Activated T-cell treated with anti-CD3 and anti-CD28 coated beads for 48 hours (primary cell): ENCODE measurements at regions not wholly inside any gene's neighbourhood (a gene's known extent, or its start where the extent isn't known, plus 50 kb on each side); places are given as distances from the start of the nearest gene placed in this dataset.
"Not testable (repeated sequence)": the region's sequence is repeated elsewhere in the genome, so short reads cannot be mapped to it uniquely, and the experiment has no call there.

Source experiments
- DNase-seq: peaks from one replicate; pipeline ENCODE4 v3.0.0-alpha.2; 2020; ENCODE audit warnings: low read depth

DNA sequence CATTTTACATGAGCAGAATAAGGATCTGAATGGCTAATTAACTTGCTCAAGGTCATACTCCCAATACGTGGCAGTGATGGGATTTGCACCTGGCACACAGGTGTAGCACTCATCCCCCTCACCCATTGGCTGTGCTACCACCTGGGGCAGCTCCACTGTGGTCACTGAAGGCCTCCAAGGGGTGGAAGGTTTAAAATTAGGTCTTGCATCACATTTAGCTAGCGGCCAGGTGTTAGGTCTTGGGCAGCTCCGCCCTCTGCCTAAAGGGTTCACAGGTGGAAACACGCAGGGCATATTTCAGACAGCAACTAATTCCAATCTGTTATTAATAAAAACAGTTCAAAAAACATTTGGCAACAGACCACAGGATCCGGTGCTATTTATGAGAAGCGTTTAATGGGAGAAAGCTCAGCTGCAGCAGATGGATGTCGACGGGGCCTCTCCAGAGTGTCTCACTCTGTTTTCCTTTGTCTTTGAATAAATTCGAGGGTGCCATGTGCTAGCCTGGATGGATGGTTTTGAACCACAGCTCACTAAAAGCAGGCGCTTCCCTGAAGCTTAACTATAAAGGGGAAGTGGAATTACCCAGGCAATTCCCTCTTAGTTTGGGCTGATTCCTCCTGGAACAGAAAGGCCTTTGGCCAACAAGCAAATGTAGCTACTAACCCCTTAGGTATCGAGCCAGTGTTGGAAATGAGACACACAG lies 1017.6 kb downstream of the TYW1 start:
- DNase-seq = no peak

DNA sequence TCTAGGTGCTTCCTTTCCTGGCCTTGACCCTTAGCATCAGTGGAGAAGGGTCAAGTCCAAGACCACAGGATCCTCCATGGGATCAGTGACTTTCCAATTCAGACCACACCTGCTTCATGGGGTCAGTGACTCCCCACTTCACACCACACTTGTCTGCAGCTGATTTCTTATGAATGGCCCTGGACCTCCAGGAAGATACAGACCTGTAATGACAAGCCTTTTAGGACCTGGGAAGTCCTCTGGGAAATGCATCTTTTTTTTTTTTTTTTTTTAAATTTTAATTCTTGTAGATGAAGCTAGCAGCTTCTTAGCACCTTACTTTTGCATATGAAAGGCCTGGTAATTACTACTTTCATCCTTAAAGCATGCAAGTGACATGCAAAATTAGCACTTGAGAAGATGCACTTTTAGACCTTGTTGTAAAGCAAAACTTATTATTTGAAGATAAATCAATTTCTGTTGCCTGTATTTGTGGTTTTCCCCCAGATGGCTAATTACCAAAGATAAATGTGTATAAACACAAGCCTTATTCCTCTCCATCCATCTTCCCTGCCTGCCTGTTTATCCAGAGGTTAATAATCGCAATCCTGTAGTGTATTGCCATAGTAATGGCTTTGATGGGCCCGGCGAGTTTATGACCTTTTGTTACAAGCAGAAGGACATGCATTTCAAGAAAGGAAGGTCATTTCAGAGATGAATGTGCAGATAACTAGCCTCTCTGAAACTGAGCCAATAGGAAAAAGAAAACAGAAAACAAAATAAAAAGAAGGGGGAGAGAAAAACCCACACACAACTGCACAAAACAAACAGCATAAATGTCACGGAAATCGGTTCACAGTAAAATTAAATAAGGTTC lies 1018.7 kb downstream of the TYW1 start:
- DNase-seq = no peak

DNA sequence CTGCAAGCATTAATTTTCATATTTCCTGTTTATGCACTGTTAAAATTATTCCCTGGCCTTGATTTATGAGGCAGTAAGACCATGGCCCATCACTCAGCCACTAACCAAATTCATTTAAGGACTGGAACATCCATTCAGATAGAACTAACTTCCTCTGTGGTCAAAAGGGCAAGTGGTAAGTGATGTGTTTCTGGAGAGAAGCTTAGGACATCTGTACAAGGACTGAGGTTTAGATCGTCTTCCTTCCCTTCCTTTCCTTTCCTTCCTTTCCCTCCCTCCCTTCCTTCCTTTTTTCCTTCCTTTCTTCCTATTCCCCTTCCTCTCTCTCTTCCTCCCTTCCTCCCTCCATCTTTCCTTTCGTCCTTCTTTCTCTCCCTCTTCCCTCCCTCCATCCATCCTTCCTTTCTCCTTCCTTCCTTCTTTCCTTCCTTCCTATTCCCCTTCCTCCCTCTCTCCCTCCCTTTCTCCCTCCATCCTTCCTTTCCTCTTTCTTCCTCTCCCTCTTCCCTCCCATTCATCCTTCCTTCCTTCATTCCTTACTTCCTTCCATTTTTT lies 1019.4 kb downstream of the TYW1 start:
- no peak for DNase-seq

DNA sequence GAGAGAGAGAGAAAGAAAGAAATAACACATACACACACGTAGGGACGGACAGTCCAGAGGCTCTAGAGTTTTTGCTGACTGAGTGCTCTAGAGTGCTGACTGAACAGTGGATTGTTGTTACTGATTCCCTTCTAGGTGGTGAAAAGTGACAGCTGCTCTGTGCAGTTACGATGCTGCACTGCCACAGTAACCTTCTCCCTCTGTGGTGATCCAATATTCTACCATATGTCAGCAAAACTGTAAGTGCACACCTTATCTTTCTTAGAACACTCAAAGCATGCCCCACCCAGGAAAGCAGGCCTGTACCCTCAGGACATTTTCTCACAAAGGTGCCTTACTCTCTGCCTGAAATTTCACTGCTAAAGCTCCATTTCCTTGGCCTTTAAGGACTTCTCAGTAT lies 1023.5 kb downstream of the TYW1 start:
- no peak for DNase-seq

DNA sequence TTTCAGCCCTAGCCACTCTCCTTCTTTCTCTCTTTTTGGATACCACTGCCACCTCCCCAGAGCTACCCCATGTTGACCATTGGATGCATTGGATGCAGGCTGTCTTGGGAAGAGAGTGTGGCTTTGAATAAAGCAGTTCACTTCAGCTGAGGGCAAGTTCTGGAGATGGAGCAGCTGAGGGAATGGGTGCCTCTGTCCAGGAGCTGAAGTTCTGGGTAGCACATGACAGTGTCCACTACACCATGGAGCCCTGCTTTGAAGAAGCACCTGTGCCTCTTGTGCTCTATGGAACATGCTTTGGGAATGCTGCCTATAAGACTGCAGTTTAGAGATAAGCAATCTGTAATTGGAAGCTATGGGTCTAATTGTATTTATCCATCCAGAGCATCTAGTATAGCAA lies 1028.7 kb downstream of the TYW1 start:
- DNase-seq = no peak

DNA sequence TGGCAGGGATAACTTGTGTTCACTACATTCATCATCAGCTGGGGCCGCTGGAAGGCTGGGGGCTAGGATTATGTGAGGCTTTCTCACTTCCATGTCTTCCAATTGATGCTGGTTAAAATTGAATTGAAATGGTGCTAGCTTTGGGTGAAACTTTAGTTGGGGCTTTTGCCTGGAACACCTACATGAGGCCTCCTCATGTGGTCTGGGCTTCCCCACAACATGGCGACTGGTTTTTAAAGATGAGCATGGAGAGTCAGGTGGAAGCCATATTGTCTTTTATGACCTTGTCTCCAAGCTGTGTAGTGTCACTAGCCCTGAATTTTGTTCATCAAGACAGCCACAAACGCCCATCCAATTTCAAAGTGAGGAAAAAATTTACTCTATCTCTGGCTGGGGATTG lies 1033.9 kb downstream of the TYW1 start:
- DNase-seq = no peak

DNA sequence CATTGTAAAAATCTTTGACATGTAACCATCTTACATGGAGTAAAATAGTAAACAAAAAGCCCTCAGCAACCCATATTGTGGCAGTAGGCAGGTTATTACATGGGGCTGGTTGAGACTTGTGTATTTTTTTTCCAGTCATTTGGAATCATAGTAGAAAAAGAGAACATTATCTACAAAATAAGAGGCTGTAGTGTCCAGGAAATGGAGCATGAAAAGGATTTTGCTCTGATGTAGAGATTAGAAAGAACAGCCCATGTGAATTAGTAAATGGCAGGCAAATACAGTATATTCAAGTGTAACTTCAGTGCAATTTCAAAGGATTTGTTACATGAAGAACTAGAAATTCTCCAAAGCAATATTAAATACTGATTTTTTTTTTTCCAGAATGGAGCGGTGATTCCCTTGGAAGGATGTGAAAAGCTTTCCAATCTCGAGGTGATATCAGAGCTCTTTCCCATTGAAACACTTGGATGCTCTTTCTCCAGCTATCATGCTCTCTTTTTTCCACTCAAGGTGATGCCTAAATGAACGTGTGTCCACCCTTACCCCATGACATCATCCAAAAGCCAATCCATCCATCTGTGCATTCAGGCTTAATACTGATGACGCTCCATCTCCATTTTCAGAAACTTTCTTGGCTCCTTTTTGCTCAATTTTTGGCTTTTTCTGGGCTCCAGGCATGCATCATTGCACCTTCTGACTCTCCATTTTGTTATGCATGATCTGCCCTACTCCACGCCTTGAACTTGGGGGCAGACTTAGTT lies 1034.7 kb downstream of the TYW1 start:
- no peak for DNase-seq

DNA sequence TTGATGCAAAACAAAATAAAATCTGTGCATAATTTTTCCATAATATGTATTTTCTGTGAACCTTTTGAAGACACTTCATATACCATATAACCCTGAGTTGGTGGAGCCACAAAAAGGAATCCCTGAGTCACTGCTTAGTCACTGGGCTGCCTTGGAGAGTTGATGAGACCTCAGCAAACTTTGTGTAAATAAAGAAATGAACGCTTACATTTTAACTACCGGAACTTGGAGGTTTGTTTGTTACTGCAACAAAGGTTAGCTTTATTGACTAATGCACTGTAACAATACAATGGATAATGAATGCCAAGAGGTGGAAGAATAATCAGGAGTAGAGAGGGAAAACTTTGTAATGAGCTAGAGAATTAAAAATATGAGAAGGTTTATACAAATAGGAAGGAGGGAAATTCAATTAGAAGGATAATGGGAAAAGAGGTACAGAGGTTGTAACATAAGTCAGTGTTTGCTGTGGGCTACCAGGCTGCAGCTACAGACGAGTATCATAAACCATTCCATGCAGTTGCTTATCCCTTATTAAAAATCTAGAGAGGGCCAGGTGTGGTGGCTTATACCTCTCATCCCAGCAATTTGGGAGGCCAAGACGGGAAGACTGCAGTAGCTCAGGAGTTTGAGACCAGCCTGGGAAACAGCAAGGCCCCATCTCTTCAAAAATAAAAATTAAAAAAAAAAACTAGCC lies 1042.1 kb downstream of the TYW1 start:
- DNase-seq = no peak

DNA sequence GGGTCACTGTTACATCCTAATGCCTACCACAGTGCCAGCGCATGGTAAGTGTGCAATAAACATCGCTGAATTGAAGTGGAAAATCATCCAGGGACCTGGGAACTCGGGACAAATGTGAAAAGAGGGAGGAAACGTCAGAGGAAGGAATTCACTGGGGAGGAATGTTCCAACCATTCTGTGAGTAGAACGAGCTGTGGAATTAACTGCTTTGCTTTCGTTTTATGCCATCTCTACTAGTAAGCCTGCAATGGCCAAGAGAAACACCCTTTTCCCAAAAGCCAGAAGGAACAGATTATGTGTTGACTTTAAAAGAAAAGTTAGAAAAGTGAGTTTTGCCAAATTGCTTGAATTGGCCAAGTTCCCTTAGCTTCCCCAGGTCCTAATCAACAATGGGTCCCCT lies 1044.9 kb downstream of the TYW1 start:
- no peak for DNase-seq

DNA sequence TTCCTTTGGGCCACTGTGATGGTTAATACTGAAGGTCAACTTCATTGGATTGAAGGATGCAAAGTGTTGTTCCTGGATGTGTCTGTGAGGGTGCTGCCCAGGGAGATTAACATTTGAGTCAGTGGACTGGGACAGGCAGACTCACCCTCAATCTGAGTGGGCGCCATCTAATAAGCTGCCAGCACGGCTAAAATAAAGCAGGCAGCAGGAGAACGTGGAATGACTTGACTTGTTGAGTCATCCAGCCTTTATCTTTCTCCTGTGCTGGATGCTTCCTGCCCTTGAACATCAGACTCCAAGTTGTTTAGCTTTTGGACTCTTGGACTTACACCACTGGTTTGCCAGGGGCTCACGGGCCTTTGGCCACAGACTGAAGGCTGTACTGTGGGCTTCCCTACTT lies 1046.9 kb downstream of the TYW1 start:
- DNase-seq = no peak

DNA sequence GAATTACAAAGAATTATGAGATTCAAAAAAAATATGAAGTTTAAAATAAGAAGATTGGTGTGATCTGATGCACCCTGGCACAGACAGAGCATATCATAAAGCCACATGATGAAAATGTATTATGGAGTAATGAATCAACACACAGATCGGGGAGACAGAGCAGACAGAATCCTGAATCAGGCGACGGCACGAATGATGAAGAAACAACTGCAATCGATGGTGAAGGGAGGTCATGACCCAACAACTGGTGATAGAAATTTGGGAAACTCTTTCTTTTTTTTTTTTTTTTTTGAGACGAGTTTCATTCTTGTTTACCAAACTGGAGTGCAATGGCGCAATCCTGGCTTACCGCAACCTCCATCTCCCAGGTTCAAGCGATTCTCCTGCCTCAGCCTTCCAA lies 1054.0 kb downstream of the TYW1 start:
- no peak for DNase-seq

DNA sequence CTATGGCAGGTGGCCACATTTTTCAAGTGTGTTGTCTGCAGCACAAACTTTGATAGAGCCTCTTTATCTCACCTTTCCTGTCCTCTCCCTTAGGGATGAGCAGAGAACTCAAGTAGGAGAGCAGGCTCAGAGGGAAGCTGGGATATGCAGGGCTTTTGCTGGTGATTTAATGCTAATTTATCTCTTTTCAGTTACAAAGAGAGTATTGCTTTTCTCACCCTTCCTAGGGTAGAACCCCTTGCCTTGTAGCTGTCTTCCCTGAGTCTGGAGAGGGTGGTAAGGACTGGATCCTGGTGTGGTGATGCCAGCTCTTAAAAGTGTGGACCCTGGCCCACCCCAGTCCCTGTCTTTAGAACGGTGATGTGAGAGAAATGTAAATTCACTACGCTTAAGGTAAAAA lies 1061.4 kb downstream of the TYW1 start:
- DNase-seq = no peak

DNA sequence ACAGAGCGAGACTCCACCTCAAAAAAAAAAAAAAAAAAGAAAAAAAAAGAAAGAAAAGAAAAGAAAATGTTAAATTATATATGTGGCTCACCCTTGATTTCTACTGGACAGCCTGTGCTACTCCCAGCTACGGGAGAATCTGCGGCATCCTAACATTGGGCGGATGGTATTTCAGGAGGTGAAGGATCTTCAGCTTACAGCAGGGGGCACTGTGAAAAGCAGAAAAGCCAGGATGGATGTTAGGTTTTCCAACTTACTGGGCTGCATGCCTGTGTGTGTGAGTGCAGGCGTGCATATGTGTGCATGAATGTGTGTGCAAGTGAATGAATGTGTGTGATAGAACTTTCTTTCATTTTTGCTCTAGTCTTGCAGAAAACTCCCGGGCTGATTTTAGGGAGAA lies 1066.5 kb downstream of the TYW1 start:
- no peak for DNase-seq

DNA sequence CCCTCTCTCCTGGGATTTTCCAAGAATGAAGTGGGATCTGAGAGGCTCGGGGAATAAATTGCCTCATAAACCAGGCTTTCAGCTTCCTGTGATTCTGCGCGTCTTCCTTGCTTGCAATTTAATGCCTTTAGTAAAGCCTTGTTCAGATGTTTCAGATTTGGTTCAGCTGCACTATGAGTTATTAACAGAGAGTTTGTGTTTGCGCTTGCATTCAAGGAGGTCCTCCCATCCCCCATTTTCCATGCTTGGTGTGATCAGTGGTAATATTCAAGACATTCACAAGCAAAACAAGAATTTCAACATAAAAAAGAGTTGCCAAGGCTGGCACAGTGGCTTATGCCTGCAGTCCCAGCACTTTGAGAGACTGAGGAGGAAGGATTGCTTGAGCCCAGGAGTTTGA lies 1068.9 kb downstream of the TYW1 start:
- no peak for DNase-seq

DNA sequence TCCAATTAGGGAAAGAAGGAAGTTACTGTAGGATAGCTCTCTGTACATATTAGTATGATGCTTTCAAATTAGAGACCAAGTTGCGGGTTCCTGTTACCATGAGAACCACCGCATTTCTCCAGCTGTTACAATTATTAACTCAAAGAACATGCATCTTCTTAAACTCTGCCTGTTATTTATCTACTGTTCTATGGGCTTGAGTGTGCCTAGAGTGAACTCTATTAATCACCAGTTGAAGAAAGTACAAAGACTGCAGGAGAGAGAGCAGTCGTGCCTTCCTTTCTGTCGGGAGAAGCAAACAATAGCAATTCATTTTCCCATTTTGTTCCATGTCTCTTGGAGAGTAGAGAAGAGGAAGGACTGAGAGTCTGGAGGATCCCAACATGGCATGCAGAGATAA lies 1071.2 kb downstream of the TYW1 start:
- DNase-seq = no peak

DNA sequence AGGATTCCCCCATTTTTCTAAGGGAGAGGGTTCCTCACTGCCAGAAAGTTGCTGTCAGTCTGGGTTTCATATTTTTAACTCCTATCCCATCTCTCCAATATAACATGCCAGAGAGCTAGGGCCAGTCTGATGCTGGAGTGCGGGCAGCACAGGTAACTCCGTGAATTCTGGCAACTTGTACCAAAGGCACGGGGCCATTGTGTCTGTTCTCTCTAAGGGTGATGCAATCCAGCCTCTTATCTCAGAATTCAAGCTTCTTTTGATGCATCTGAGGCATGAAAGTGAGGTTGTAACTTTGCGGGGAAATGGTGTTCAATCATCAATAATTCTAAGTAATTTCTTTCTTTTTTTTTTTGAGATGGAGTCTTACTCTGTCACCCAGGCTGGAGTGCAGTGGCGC lies 1074.4 kb downstream of the TYW1 start:
- no peak for DNase-seq

DNA sequence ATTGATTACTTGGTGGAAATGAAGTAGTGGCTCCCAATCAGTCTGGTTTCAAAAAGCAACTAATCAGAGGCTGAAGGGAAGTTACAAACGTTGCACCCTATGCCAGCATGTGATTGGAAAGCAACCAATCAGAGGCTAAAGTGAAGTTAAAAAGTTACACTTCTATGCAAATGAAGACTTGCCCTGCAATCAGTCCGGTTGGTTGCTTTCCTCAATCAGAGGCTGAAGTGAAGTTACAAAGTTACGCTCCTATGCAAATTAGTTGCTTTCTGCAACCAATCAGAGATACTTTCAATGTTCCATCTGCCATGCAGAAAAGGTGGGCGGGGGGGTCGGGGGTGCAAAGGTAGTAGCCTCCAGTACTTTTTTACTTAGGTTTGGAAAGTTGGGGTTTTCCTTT lies 1077.1 kb downstream of the TYW1 start:
- no peak for DNase-seq

DNA sequence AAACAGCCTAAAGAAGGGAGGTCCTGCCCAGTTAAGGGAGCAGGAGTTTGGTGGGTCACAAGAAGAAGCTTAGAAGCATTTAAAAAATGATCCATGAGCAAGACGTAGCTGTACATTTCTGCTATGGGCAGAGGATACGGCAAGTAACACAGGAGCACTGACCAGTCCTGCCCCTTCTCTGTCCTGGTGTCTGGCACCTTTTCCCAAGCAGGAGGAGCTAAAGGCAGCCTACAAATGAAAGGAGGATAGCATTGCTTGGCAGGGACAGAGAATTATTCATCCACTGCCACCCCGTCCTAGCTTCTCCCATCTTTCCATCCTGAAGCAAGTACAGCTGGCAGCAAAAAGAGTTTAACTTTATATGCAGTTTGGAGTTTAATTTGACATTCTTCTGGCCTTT lies 1077.6 kb downstream of the TYW1 start:
- no peak for DNase-seq

DNA sequence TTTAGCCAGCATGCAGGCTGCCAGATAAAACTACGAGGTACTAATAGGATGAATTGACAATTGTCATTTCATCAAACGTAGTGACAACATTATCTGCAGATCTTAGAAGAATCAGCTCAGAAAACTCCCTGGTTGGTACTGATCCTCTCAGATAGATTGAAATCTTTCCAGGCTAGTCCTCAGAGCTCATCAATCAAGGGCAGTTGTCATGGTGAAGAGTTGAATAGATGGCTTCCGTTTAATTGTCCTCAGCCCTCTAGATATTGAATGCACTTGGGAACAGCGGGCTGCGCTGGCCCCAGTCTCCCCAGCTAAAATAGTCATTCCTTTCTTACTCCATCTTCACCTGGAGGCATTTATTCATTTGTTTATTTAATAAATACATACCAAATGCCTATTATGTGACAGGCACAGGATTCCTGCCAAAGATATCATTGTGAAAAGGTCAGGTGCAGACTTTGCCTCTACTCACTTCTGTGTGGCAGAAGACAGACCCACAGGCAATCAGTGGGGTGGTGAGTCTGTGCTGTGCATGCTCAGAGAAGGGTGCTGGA lies 1081.6 kb downstream of the TYW1 start:
- no peak for DNase-seq

DNA sequence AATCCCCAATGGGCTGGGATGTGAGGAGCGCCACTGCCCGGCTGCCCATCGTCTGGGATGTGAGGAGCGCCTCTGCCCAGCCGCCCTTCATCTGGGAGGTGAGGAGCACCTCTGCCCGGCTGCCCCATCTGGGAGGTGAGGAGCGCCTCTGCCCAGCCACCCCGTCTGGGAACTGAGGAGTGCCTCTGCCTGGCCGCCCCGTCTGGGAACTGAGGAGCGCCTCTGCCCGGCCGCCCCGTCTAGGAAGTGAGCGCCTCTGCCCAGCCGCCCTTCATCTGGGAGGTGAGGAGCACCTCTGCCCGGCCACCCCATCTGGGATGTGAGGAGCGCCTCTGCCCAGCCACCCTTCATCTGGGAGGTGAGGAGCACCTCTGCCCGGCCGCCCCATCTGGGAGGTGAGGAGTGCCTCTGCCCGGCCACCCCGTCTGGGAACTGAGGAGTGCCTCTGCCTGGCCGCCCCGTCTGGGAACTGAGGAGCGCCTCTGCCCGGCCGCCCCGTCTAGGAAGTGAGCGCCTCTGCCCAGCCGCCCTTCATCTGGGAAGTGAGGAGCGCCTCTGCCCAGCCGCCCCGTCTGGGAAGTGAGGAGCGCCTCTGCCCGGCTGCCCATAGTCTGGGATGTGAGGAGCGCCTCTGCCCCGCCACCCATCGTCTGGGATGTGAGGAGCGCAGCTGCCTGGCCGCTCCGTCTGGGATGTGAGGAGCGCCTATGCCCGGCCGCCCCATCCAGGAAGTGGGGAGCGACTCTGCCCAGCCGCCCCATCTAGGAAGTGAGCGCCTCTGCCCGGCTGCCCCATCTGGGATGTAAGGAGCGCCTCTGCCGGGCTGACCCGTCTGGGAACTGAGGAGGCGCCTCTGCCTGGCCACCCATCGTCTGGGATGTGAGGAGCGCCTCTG lies 1085.7 kb downstream of the TYW1 start:
- not testable (repeated sequence) for DNase-seq
